GM12873 (cell line): ENCODE measurements at regions not wholly inside any gene's neighbourhood (a gene's known extent, or its start where the extent isn't known, plus 50 kb on each side); places are given as distances from the start of the nearest gene placed in this dataset.

Experiments used
- CTCF ChIP-seq: IDR thresholded peaks from 2 replicates; pipeline ENCODE4 v1.5.1; 2012; ENCODE audit warnings: low read depth, mild to moderate bottlenecking, moderate library complexity, low read length, control low read depth; ENCODE audit not compliant: insufficient read depth; ENCODE audit errors: missing control alignments

DNA sequence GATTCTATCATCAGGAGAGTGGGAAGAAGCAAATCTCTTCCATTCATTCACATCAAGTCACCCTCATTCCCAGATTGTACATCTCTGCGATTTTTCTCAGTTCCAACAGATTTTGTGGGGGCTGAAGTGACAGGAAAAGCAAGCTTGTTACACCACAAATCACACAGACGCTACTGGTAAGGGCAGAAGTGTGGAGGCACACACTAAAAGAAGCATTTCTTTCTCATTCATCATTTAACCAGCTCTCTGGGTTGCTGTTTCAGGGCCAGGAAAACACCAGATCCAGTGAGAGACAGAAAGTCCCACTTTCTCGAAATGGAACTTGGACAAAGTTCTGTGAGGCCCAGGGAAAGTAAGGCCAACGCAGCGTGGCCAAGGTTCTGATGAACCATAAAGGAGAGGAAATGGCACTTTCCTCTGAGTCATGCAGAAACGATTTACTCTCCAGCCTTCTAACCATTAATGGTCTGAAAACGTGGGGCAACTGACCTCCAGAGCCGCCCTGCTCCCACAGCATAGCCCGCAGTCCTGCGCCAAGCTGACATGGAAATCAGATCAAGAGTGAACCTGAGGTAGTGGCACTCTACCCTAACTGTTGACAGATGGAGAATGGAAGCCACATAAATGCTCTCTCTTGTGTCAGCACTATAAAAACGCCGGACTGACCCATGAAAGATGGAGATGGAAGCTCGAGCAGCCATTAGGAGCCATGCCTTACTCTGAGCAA lies 191.0 kb downstream of the C1D start:
- TF ChIP-seq CTCF: no peak

- TF ChIP-seq CTCF: no peak
These were observed 190.3 kb downstream of the C1D start for GRCh38 chr2:67872481-67872880.

DNA sequence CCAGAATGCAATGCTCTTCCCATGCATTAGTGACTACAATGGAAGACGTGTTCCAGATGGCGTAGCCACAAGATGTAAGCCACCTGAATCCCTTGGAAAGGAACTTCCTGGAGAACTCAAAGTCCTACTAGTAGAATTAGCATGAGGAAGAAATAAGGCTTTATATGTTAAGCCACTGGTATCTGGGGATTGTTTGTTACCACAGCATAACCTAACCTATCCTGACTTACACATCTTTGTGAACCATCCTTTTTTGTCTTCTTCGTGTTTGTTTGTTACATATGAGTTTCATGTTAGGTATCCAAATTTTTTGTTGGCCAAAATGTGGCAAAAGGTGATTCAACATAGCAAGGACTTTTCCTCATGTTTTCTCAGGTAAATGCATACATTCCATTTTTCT lies 188.9 kb downstream of the C1D start:
- TF ChIP-seq CTCF: no peak

- TF ChIP-seq CTCF: no peak
These were observed 186.6 kb downstream of the C1D start for GRCh38 chr2:67876176-67876575.

DNA sequence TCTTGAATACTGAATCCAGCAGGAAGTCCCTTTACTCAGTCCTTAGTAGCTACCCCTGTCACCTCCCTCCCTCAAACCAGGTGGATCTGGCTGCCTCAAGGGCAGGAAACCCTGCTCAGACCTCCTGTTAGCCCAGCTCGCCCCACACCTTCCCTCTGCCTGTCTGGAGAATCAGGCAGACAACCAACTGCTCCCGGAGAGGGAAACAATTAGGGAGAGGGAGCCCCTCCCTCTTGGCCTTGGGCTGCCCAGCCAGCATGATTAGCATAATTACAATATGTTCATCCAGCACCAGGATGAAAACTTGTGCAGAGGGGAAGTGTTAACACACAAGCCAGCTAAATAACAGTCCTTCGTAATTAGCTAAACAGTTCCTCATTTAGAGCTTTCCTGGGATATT lies 185.5 kb downstream of the C1D start:
- TF ChIP-seq CTCF: no peak

- no peak for TF ChIP-seq CTCF
These were observed 184.1 kb downstream of the C1D start for GRCh38 chr2:67878743-67879142.

DNA sequence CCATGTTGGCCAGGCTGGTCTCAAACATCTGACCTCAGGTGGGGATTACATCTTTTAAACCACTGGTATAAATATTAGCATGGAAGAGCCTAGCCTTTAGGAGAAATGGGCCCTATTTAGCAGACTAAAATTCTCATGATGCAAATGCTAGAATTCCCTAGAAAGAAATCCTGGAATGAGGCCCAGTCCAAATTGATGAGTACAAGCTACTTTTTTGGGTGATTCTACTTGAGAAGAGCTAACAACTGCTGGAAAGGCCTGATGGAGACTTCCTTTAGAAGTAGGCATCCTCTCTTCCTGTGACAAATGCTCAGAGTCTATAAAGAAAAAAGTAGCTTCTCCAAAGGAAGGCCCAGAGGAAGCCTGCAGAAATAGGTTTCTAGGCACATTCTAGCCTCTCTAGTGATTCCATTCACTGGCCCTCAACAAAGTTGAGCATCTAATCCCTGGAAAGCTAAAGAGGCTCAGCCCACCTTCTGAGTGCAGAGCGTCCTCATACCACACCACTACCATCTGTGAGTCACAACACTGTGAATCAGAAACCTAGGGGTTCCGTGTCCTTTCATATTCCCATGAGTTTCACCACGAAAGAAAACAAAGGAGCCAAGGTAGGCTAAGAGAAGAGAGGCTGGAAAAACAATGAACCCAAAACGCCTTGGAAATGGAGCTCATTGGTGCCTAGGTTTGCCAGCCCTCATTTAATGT lies 183.1 kb downstream of the C1D start:
- TF ChIP-seq CTCF: no peak
